GM19372 (cell line): ENCODE measurements at regions not wholly inside any gene's neighbourhood (a gene's known extent, or its start where the extent isn't known, plus 50 kb on each side); places are given as distances from the start of the nearest gene placed in this dataset.

Experiments
- ATAC-seq: cut with Tn5 transposase; IDR thresholded peaks from one replicate; pipeline ENCODE4 v1.9.1; 2021; ENCODE audit warnings: mild to moderate bottlenecking, low read depth, moderate library complexity; ENCODE audit not compliant: unreplicated experiment

GRCh38 chr7:95669513-95669912 lies 73.2 kb upstream of the PDK4 start:
- peak; percentile 91 for ATAC-seq

DNA sequence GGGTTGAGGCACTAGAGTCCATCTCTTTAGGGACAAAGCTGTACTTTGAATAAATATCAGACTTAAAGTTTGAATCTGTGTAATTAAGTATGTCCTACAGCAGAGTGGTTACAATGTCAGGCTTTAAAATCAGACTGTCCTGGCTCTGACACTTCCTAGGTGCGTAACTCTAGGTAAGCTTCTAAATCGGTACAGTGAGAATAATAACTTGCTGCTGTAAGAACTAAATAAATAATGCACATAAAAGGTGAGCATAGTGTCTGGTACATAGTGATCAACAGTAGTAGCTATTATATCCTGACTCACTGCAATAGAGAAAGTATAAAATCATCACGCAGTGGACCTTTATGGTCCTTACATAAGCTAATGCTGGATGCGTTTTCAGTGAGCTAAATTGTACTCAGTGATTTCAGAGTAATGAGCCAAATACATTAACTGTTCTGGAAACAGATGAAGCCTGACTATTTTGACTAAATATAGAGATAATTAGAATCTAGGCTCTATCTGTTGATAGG lies 72.2 kb upstream of the PDK4 start:
- no peak for ATAC-seq

GRCh38 chr7:95662987-95663386 lies 66.7 kb upstream of the PDK4 start:
- ATAC-seq = no peak

DNA sequence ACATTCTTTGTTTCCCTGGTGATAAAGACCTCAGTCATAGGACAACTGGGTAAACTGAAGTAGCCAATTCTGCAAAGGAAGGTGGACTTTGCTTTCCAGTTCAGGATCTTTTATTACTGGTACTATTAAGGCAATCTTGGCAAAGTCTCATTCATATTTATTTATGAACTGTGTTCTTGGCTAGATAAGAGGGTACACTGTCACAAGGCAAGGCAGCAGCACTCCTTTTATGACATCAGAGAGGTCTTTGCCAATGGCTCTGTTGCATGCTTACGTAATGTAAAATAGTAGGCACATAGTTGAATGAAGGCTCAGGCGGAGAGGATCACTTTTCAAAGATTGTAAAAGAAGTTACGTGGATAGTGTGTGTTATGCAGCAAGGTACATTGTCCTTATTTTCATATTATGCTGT lies 63.7 kb upstream of the PDK4 start:
- no peak for ATAC-seq

DNA sequence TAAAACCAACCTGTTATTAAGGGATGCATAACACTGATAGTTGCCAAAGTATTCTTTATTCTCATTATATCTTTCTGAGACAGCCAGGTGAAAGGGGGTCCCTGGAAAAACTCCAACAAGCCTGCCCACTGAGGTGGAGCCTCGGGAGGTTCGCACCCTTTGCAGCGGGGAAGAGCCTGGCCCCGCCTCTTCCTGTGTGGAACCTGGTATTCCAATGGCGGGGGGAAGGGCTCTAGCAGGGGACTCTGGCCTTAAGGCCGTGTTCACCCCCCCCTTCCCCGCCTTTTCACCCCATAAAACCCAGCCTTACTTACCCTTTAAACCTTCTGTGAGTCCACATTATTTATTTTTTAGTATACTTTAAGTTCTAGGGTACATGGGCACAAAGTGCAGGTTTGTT lies 62.4 kb upstream of the PDK4 start:
- ATAC-seq = no peak

- ATAC-seq = no peak
Observed at GRCh38 chr7:95649546-95649945, 53.2 kb upstream of the PDK4 start.

DNA sequence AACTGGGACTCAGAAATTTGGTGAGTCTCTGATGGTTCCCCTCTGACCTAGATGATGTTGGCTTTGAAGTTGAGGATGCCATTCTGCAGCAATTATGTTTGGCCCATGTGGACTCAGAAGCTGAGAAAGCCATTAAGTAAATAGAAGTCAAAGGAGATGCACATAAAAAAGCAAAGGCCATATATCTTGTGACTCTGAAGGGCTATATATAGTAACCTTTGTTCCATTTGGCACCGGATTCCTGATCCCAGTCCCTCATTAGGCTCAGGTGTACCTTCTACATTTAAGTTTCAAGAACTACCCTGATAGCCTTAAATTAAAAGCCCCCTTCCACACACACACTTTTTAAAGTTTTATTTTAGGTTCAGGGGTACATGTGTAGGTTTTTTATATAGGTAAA lies 50.0 kb upstream of the PDK4 start:
- ATAC-seq = no peak
